RWPE2 (cell line): ENCODE measurements at regions not wholly inside any gene's neighbourhood (a gene's known extent, or its start where the extent isn't known, plus 50 kb on each side); places are given as distances from the start of the nearest gene placed in this dataset.

Experiments
- ATAC-seq: fragments of 200-7000 bp; cut with Tn5 transposase; 3 replicates; pipeline ENCODE4 v1.9.1; 2021; ENCODE audit warnings: low read depth
- DNase-seq: peaks from one replicate; pipeline ENCODE4 v3.0.0-alpha.2; 2020; ENCODE audit warnings: low spot score
- H3K27ac ChIP-seq: fragments of 450-650 bp; 2 replicates; pipeline ENCODE4 v1.5.1; 2017; ENCODE audit warnings: mild to moderate bottlenecking; ENCODE audit not compliant: poor library complexity, severe bottlenecking
- H3K27me3 ChIP-seq: fragments of 250-450 bp; sonication (Bioruptor Pico); 2 replicates; pipeline ENCODE4 v1.5.1; 2021; ENCODE audit warnings: mild to moderate bottlenecking, moderate library complexity; ENCODE audit not compliant: insufficient read depth, poor library complexity, severe bottlenecking
- H3K36me3 ChIP-seq: fragments of 250-450 bp; sonication (Bioruptor Pico); 2 replicates; pipeline ENCODE4 v1.5.1; 2020; ENCODE audit warnings: low read depth, mild to moderate bottlenecking, moderate library complexity
- H3K4me1 ChIP-seq: fragments of 250-450 bp; sonication (Bioruptor Pico); 2 replicates; pipeline ENCODE4 v1.5.1; 2021; ENCODE audit warnings: mild to moderate bottlenecking, moderate library complexity; ENCODE audit not compliant: insufficient read depth, poor library complexity, severe bottlenecking
- H3K4me3 ChIP-seq: fragments of 250-450 bp; sonication (Bioruptor Pico); 2 replicates; pipeline ENCODE4 v1.5.1; 2021; ENCODE audit warnings: mild to moderate bottlenecking, moderate library complexity; ENCODE audit not compliant: severe bottlenecking
- H3K9me3 ChIP-seq: fragments of 250-450 bp; sonication (Bioruptor Pico); 2 replicates; pipeline ENCODE4 v1.5.1; 2021; ENCODE audit warnings: mild to moderate bottlenecking, moderate library complexity; ENCODE audit not compliant: severe bottlenecking
- TF ChIP-seq, protein P1 (sequence below): fragments of 450-650 bp; IDR thresholded peaks from one replicate; pipeline ENCODE4 v1.5.1; 2017; ENCODE audit warnings: mild to moderate bottlenecking, moderate library complexity; ENCODE audit not compliant: poor library complexity, severe bottlenecking

DNA sequence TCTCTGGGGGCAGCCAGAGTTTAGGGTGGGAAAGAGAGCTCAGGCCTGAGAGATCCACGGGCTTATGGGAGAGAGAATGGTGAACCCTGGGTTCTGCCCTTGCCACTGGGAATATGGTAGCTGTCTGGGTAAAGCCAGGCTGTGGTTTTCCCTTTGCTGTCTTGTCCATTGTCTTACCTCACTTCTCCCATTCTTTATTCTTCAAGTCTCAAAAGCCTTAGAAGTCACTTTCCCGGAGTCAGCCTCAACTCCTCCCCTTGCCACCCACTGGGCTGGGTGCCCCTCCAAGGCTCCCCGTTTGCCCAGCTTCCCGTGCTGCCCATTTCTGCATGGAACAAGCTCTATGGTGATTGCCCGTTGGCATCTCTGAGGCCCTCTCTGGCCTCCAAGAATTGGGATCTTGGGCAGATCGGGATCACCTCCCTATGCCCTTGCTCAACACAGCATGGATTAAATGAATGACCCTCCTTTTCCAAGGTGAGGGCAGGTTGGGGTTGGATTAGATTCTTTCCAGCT is 228.2 kb downstream of the HAUS1 start:
- TF ChIP-seq, protein P1, sequence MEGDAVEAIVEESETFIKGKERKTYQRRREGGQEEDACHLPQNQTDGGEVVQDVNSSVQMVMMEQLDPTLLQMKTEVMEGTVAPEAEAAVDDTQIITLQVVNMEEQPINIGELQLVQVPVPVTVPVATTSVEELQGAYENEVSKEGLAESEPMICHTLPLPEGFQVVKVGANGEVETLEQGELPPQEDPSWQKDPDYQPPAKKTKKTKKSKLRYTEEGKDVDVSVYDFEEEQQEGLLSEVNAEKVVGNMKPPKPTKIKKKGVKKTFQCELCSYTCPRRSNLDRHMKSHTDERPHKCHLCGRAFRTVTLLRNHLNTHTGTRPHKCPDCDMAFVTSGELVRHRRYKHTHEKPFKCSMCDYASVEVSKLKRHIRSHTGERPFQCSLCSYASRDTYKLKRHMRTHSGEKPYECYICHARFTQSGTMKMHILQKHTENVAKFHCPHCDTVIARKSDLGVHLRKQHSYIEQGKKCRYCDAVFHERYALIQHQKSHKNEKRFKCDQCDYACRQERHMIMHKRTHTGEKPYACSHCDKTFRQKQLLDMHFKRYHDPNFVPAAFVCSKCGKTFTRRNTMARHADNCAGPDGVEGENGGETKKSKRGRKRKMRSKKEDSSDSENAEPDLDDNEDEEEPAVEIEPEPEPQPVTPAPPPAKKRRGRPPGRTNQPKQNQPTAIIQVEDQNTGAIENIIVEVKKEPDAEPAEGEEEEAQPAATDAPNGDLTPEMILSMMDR: no peak
- DNase-seq (peak; percentile 29), ATAC-seq (no peak)
- Histone ChIP-seq H3K27me3 (no peaks in the 10 kb centered on the region), H3K36me3 (peaks cover 8% of the 10 kb centered on the region), H3K4me1 (peaks cover 15% of the 10 kb centered on the region), H3K27ac (no peak overlapping the region), H3K9me3 (no peaks in the 10 kb centered on the region), H3K4me3 (no peak overlapping the region)

DNA sequence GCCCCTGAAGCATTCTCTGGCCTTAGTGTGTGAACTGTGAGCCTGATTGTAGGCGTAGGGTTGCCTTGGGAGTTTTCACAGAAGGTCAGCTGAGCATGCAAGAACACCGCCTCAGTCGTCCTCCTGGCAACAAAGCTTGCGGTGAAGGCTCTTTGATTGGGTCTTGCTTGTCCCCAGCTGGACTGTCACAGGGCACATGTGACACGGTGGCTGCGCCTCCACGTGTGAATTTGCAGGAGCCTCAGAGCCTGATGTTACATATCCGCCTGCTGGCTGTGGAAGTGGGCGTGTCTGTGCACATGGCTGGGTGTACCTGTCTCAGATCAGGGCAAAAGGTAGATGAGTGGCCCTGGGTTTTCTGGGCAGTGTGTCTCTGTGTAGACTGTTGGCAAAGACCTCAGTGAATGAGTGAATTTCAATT is 228.7 kb downstream of the HAUS1 start:
- H3K4me1 ChIP-seq: peaks cover 16% of the 10 kb centered on the region
- no peak overlapping the region for H3K4me3 ChIP-seq
- peak; percentile 5; the same call in 2 of the 3 replicates for ATAC-seq
- peaks cover 9% of the 10 kb centered on the region for H3K36me3 ChIP-seq
- H3K27me3 ChIP-seq: no peaks in the 10 kb centered on the region
- TF ChIP-seq, protein P1: no peak
- no peaks in the 10 kb centered on the region for H3K9me3 ChIP-seq
- no peak overlapping the region for H3K27ac ChIP-seq
- DNase-seq: peak; percentile 62

DNA sequence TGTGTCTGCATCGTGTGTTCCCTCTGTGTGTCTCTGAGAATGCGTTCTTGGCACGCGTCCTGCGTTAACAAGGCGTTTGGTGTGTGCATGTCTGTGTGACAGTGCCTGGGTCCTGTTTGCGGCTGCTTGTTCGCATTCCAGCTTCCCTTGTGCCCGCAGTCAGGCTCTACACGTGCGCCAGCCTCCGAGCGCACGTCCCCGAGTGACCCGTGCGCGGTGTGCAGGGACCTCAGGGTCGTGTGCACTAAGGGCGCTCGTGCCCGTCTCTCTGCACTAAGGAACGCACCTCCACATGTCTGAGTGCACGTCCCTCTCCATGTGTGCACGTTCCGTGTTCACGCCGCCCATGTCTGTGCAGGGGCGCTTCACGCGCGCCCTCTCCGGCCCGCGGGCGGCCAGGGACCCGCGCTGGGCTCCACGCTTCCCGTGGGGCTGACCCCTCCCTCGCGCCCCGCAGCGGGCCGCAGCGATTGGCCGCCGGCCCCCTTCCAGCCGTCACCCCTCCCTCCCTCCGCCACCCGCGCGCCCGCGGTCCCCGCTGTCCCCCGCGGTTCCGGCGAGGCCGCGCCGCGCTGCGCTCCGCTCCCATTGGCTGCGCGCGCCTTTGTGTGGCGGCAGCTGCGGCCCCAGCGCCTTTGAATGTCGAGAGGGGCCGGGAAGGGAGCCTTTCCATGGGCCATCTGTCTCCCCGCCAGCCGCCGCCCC is 229.4 kb downstream of the HAUS1 start:
- DNase-seq (peak; percentile 45), ATAC-seq (peak; percentile 44)
- Histone ChIP-seq H3K4me1 (peaks cover 19% of the 10 kb centered on the region), H3K36me3 (peaks cover 11% of the 10 kb centered on the region), H3K27ac (peak overlapping the region; percentile 68), H3K27me3 (no peaks in the 10 kb centered on the region), H3K9me3 (no peaks in the 10 kb centered on the region), H3K4me3 (peak overlapping the region; percentile 88)
- TF ChIP-seq, protein P1: no peak

DNA sequence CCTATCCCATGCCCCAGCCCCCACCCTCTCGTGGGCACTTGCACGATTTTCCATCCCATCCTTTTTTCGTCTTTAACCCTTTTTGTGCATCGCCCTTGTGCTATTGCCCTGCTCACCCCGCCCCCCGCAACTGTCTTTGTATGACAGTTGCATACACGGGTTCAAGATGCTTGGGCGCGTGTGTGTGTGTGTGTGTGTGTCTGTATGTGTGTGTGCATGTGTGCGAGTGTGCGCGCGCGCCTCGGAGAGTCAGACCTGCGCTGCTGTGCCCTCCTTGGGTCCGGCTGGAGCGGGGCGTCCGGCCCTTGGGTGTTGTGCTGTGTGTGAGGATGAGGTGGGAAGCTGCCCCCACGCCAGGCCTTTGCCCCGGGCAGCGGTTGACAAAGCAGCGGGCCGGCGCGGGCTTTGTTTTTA is 230.7 kb downstream of the HAUS1 start:
- peaks cover 19% of the 10 kb centered on the region for H3K4me1 ChIP-seq
- DNase-seq (peak; percentile 51), ATAC-seq (0 out of 3 replicates have a peak, but pooled peaks have one; percentile 20)
- TF ChIP-seq, protein P1: no peak
- H3K27ac ChIP-seq: peak overlapping the region; percentile 68
- no peaks in the 10 kb centered on the region for H3K9me3 ChIP-seq
- no peaks in the 10 kb centered on the region for H3K27me3 ChIP-seq
- H3K4me3 ChIP-seq: peak overlapping the region; percentile 88
- H3K36me3 ChIP-seq: peaks cover 18% of the 10 kb centered on the region
